Lower leg skin (tissue), 3 donors: ENCODE measurements at regions not wholly inside any gene's neighbourhood (a gene's known extent, or its start where the extent isn't known, plus 50 kb on each side); places are given as distances from the start of the nearest gene placed in this dataset.
"Not testable (repeated sequence)": the region's sequence is repeated elsewhere in the genome, so short reads cannot be mapped to it uniquely, and the experiment has no call there.

Source experiments
- POLR2A ChIP-seq, 2 donors: fragments of 450-650 bp; IDR thresholded peaks; one replicate each; pipeline ENCODE4 v1.6.1; 2016 to 2017; ENCODE audit warnings: antibody characterized with exemption in 2 of 2, mild to moderate bottlenecking in 1 of 2, moderate library complexity in 1 of 2
- TF ChIP-seq, protein P1 (sequence below), 3 donors: fragments of 450-650 bp; IDR thresholded peaks; one replicate each; pipeline ENCODE4 v1.5.1; 2016; ENCODE audit warnings: antibody characterized with exemption in 3 of 3, mild to moderate bottlenecking in 3 of 3, moderate library complexity in 2 of 3

DNA sequence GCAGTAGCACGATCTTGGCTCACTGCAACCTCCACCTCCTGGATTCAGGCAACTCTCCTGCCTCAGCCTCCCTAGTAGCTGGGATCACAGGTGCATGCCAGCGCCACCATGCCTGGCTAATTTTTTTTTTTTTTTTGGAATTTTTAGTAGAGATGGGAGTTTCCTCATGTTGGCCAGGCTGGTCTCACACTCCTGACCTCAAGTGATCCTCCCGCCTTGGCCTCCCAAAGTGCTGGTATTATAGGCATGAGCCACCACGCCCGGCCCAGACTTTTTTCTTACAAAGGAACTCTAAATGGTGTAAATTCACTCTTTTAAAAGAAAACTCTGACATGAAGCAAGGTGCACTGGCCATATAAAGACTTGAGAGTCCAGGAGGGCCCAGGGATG lies 51.7 kb upstream of the USP6NL start:
- TF ChIP-seq, protein P1, sequence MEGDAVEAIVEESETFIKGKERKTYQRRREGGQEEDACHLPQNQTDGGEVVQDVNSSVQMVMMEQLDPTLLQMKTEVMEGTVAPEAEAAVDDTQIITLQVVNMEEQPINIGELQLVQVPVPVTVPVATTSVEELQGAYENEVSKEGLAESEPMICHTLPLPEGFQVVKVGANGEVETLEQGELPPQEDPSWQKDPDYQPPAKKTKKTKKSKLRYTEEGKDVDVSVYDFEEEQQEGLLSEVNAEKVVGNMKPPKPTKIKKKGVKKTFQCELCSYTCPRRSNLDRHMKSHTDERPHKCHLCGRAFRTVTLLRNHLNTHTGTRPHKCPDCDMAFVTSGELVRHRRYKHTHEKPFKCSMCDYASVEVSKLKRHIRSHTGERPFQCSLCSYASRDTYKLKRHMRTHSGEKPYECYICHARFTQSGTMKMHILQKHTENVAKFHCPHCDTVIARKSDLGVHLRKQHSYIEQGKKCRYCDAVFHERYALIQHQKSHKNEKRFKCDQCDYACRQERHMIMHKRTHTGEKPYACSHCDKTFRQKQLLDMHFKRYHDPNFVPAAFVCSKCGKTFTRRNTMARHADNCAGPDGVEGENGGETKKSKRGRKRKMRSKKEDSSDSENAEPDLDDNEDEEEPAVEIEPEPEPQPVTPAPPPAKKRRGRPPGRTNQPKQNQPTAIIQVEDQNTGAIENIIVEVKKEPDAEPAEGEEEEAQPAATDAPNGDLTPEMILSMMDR (IDR thresholded peaks at IDR 0.05) = not testable (repeated sequence)
- TF ChIP-seq POLR2A (IDR thresholded peaks at IDR 0.05) = not testable (repeated sequence)
